ACC112 (cell line): ENCODE measurements at regions not wholly inside any gene's neighbourhood (a gene's known extent, or its start where the extent isn't known, plus 50 kb on each side); places are given as distances from the start of the nearest gene placed in this dataset.
A peak's percentile ranks its signal among the peaks of the same experiment; 100 is the strongest.

Experiments
- H2AFZ ChIP-seq: fragments of 200-600 bp; sonication (generic); one replicate; pipeline ENCODE4 v1.6.0; 2017; ENCODE audit warnings: antibody characterized with exemption, low read length; ENCODE audit not compliant: unreplicated experiment
- H3K27ac ChIP-seq: fragments of 200-600 bp; sonication (generic); 2 replicates; pipeline ENCODE4 v1.5.1; 2014; ENCODE audit warnings: low read depth, mild to moderate bottlenecking, antibody characterized with exemption, low read length, moderate library complexity
- H3K27me3 ChIP-seq: fragments of 200-600 bp; sonication (generic); 2 replicates; pipeline ENCODE4 v1.6.1; 2014; ENCODE audit warnings: mild to moderate bottlenecking, antibody characterized with exemption, low read length, moderate library complexity, mixed read lengths; ENCODE audit not compliant: insufficient read depth
- H3K36me3 ChIP-seq: fragments of 200-600 bp; sonication (generic); 2 replicates; pipeline ENCODE4 v1.6.1; 2016; ENCODE audit warnings: mild to moderate bottlenecking, antibody characterized with exemption, low read length, moderate library complexity, mixed read lengths; ENCODE audit not compliant: insufficient read depth
- H3K4me1 ChIP-seq: fragments of 200-600 bp; sonication (generic); one replicate; pipeline ENCODE4 v1.6.1; 2016; ENCODE audit warnings: low read length, mixed read lengths; ENCODE audit not compliant: insufficient read depth, unreplicated experiment, control insufficient read depth
- H3K4me3 ChIP-seq: fragments of 200-600 bp; sonication (generic); 2 replicates; pipeline ENCODE4 v1.5.1; 2014; ENCODE audit warnings: mild to moderate bottlenecking, low read depth, low read length
- H3K79me2 ChIP-seq: fragments of 200-600 bp; sonication (generic); one replicate; pipeline ENCODE4 v1.6.0; 2016; ENCODE audit warnings: low read length; ENCODE audit not compliant: control insufficient read depth, unreplicated experiment, insufficient read depth

- Histone ChIP-seq H3K4me3 (no peak overlapping the region), H2AFZ (no peak overlapping the region), H3K36me3 (no peaks in the 10 kb centered on the region)
These were observed 654.7 kb upstream of the ARGLU1 start for GRCh38 chr13:107222597-107222996.

GRCh38 chr13:107220245-107220644 lies 652.3 kb upstream of the ARGLU1 start:
- Histone ChIP-seq H3K36me3 (no peaks in the 10 kb centered on the region), H2AFZ (no peak overlapping the region), H3K4me3 (no peak overlapping the region), H3K27me3 (no peaks in the 10 kb centered on the region), H3K4me1 (no peaks in the 10 kb centered on the region), H3K79me2 (no peaks in the 10 kb centered on the region), H3K27ac (no peak overlapping the region)

More at GRCh38 chr13:107222597-107222996, 654.7 kb upstream of the ARGLU1 start:
- Histone ChIP-seq H3K4me1 (no peaks in the 10 kb centered on the region), H3K79me2 (no peaks in the 10 kb centered on the region), H3K27ac (no peak overlapping the region), H3K27me3 (no peaks in the 10 kb centered on the region)

- Histone ChIP-seq H3K27me3 (no peaks in the 10 kb centered on the region), H3K36me3 (no peaks in the 10 kb centered on the region), H3K79me2 (no peaks in the 10 kb centered on the region), H3K4me1 (no peaks in the 10 kb centered on the region), H2AFZ (no peak overlapping the region), H3K27ac (no peak overlapping the region), H3K4me3 (no peak overlapping the region)
These were observed 649.3 kb upstream of the ARGLU1 start for GRCh38 chr13:107217251-107217650.

GRCh38 chr13:107216046-107216755 lies 648.3 kb upstream of the ARGLU1 start:
- H3K4me3 ChIP-seq: no peak overlapping the region

GRCh38 chr13:107211073-107211472 lies 643.1 kb upstream of the ARGLU1 start:
- no peak overlapping the region for H3K27ac ChIP-seq
- peak overlapping the region; percentile 73 for H3K4me3 ChIP-seq
- H3K36me3 ChIP-seq: no peaks in the 10 kb centered on the region
- no peaks in the 10 kb centered on the region for H3K27me3 ChIP-seq
- H2AFZ ChIP-seq: no peak overlapping the region
- H3K79me2 ChIP-seq: no peaks in the 10 kb centered on the region
- peaks cover 5% of the 10 kb centered on the region for H3K4me1 ChIP-seq

More at GRCh38 chr13:107216046-107216755, 648.3 kb upstream of the ARGLU1 start:
- Histone ChIP-seq H3K36me3 (no peaks in the 10 kb centered on the region), H3K79me2 (no peaks in the 10 kb centered on the region), H3K27ac (no peak overlapping the region), H3K4me1 (peaks cover 3% of the 10 kb centered on the region), H3K27me3 (no peaks in the 10 kb centered on the region), H2AFZ (no peak overlapping the region)

- Histone ChIP-seq H3K36me3 (no peaks in the 10 kb centered on the region), H2AFZ (peak overlapping the region; percentile 70), H3K4me3 (peak overlapping the region; percentile 73), H3K27me3 (no peaks in the 10 kb centered on the region), H3K79me2 (no peaks in the 10 kb centered on the region), H3K27ac (no peak overlapping the region), H3K4me1 (peaks cover 5% of the 10 kb centered on the region)
These were observed 642.7 kb upstream of the ARGLU1 start for GRCh38 chr13:107210723-107211030.

GRCh38 chr13:107209824-107210722 lies 642.1 kb upstream of the ARGLU1 start:
- H3K4me1 ChIP-seq: peaks cover 5% of the 10 kb centered on the region
- peak overlapping the region; percentile 73 for H3K4me3 ChIP-seq
- no peaks in the 10 kb centered on the region for H3K79me2 ChIP-seq
- no peaks in the 10 kb centered on the region for H3K36me3 ChIP-seq
- no peak overlapping the region for H3K27ac ChIP-seq
- peak overlapping the region; percentile 70 for H2AFZ ChIP-seq
- no peaks in the 10 kb centered on the region for H3K27me3 ChIP-seq

GRCh38 chr13:107208889-107209288 lies 641.0 kb upstream of the ARGLU1 start:
- no peaks in the 10 kb centered on the region for H3K27me3 ChIP-seq
- no peaks in the 10 kb centered on the region for H3K36me3 ChIP-seq
- no peak overlapping the region for H3K4me3 ChIP-seq
- no peak overlapping the region for H3K27ac ChIP-seq
- H3K4me1 ChIP-seq: peaks cover 5% of the 10 kb centered on the region
- H2AFZ ChIP-seq: no peak overlapping the region
- no peaks in the 10 kb centered on the region for H3K79me2 ChIP-seq

GRCh38 chr13:107205318-107206104 lies 637.6 kb upstream of the ARGLU1 start:
- H3K4me3 ChIP-seq: no peak overlapping the region
- H3K4me1 ChIP-seq: no peaks in the 10 kb centered on the region
- H3K27ac ChIP-seq: no peak overlapping the region
- H3K27me3 ChIP-seq: no peaks in the 10 kb centered on the region
- H2AFZ ChIP-seq: no peak overlapping the region
- H3K36me3 ChIP-seq: no peaks in the 10 kb centered on the region
- no peaks in the 10 kb centered on the region for H3K79me2 ChIP-seq

GRCh38 chr13:107203146-107203847 lies 635.4 kb upstream of the ARGLU1 start:
- Histone ChIP-seq H2AFZ (no peak overlapping the region), H3K27ac (no peak overlapping the region), H3K4me1 (no peaks in the 10 kb centered on the region), H3K79me2 (no peaks in the 10 kb centered on the region), H3K36me3 (no peaks in the 10 kb centered on the region), H3K27me3 (no peaks in the 10 kb centered on the region), H3K4me3 (no peak overlapping the region)
